ENCODE measurements at regions not wholly inside any gene's neighbourhood (a gene's known extent, or its start where the extent isn't known, plus 50 kb on each side); places are given as distances from the start of the nearest gene placed in this dataset.

DNA sequence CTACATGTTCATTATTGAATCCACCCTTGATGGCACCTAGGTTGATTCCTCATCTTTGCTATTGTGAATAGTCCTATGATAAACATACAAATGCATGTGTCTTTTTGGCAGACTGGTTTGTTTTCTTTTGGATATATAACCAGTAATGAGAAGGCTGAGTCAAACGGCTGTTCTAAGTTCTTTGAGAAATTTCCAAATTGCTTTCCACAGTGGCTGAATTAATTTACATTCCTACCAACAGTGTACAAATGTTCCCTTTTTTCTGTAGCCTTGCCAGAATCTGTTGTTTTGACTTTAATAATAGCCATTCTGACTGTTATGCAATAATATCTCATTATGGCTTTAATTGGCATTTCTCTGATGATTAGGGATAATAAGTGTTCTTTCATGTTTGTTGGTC lies 184.9 kb downstream of the CASP12 start:
- TF ChIP-seq POLR2A (IDR thresholded peaks at IDR 0.05) (no peak), POLR2AphosphoS5 (IDR thresholded peaks at IDR 0.05) (no peak)
- TF ChIP-seq, protein P1, sequence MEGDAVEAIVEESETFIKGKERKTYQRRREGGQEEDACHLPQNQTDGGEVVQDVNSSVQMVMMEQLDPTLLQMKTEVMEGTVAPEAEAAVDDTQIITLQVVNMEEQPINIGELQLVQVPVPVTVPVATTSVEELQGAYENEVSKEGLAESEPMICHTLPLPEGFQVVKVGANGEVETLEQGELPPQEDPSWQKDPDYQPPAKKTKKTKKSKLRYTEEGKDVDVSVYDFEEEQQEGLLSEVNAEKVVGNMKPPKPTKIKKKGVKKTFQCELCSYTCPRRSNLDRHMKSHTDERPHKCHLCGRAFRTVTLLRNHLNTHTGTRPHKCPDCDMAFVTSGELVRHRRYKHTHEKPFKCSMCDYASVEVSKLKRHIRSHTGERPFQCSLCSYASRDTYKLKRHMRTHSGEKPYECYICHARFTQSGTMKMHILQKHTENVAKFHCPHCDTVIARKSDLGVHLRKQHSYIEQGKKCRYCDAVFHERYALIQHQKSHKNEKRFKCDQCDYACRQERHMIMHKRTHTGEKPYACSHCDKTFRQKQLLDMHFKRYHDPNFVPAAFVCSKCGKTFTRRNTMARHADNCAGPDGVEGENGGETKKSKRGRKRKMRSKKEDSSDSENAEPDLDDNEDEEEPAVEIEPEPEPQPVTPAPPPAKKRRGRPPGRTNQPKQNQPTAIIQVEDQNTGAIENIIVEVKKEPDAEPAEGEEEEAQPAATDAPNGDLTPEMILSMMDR (IDR thresholded peaks at IDR 0.05), result no peak

Measured in upper lobe of left lung (tissue), 4 donors.